ENCODE measurements at regions not wholly inside any gene's neighbourhood (a gene's known extent, or its start where the extent isn't known, plus 50 kb on each side); places are given as distances from the start of the nearest gene placed in this dataset.

GRCh38 chr12:28601570-28602058 is 411.4 kb downstream of the CCDC91 start:
- no peak for DNase-seq (ENCODE audit: low read depth)

- DNase-seq (ENCODE audit: low read depth) = no peak
Measured at GRCh38 chr12:28602786-28603185, 412.5 kb downstream of the CCDC91 start.

GRCh38 chr12:28603239-28603638 is 413.0 kb downstream of the CCDC91 start:
- DNase-seq (ENCODE audit: low read depth) = no peak

GRCh38 chr12:28603801-28604200 is 413.5 kb downstream of the CCDC91 start:
- no peak for DNase-seq (ENCODE audit: low read depth)

GRCh38 chr12:28604240-28604639 is 414.0 kb downstream of the CCDC91 start:
- no peak for DNase-seq (ENCODE audit: low read depth)

- no peak for DNase-seq (ENCODE audit: low read depth)
Measured at GRCh38 chr12:28606967-28607557, 416.8 kb downstream of the CCDC91 start.

GRCh38 chr12:28610401-28611114 is 420.3 kb downstream of the CCDC91 start:
- no peak for DNase-seq (ENCODE audit: low read depth)

- no peak for DNase-seq (ENCODE audit: low read depth)
Measured at GRCh38 chr12:28611115-28611435, 420.8 kb downstream of the CCDC91 start.

- no peak for DNase-seq (ENCODE audit: low read depth)
Measured at GRCh38 chr12:28611449-28611848, 421.2 kb downstream of the CCDC91 start.

- DNase-seq (ENCODE audit: low read depth) = no peak
Measured at GRCh38 chr12:28618171-28618570, 427.9 kb downstream of the CCDC91 start.

- DNase-seq (ENCODE audit: low read depth) = no peak
Measured at GRCh38 chr12:28618772-28619171, 428.5 kb downstream of the CCDC91 start.

- DNase-seq (ENCODE audit: low read depth) = no peak
Measured at GRCh38 chr12:28620281-28620680, 430.0 kb downstream of the CCDC91 start.

- no peak for DNase-seq (ENCODE audit: low read depth)
Measured at GRCh38 chr12:28622406-28622805, 432.1 kb downstream of the CCDC91 start.

- DNase-seq (ENCODE audit: low read depth) = no peak
Measured at GRCh38 chr12:28626504-28626903, 436.2 kb downstream of the CCDC91 start.

GRCh38 chr12:28629691-28630090 is 439.4 kb downstream of the CCDC91 start:
- DNase-seq (ENCODE audit: low read depth) = no peak

GRCh38 chr12:28631831-28632230 is 441.6 kb downstream of the CCDC91 start:
- no peak for DNase-seq (ENCODE audit: low read depth)

- no peak for DNase-seq (ENCODE audit: low read depth)
Measured at GRCh38 chr12:28640519-28640918, 450.3 kb downstream of the CCDC91 start.

GRCh38 chr12:28645436-28645835 is 455.2 kb downstream of the CCDC91 start:
- no peak for DNase-seq (ENCODE audit: low read depth)

- DNase-seq (ENCODE audit: low read depth) = no peak
Measured at GRCh38 chr12:28645891-28646290, 455.6 kb downstream of the CCDC91 start.

GRCh38 chr12:28650906-28651305 is 460.6 kb downstream of the CCDC91 start:
- no peak for DNase-seq (ENCODE audit: low read depth)

- DNase-seq (ENCODE audit: low read depth) = no peak
Measured at GRCh38 chr12:28652239-28652638, 462.0 kb downstream of the CCDC91 start.

- DNase-seq (ENCODE audit: low read depth) = no peak
Measured at GRCh38 chr12:28681980-28682379, 467.1 kb upstream of the FAR2 start.

GRCh38 chr12:28683366-28683765 is 465.7 kb upstream of the FAR2 start:
- no peak for DNase-seq (ENCODE audit: low read depth)

Data from CMK (cell line).